ENCODE measurements at regions not wholly inside any gene's neighbourhood (a gene's known extent, or its start where the extent isn't known, plus 50 kb on each side); places are given as distances from the start of the nearest gene placed in this dataset. TPM values are rescaled to one million over a fixed set of nuclear protein-coding genes. Genes with fewer than 3 reads are reported as not detected.

DNA sequence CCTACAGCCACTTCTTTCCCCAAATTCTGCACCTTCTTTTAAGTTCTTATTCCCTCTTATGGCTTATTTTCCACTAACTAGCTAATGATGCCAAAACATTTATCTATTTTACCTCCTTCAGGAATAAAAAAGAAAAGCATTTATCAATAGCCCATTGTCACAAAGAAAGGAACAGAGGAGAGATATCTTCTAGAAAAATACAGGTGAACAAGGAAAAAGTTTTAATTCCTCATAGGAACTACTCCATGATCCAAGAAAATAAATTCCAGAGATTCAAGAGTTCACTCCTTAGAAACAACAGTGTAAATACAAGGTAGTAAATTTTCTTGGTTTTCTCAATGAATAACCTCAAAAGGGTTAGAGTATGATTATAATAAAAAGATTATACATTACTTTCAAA, 52.6 kb upstream of the TOP3B start:
- no peak overlapping the region for H3K4me3 ChIP-seq (ENCODE audit: low read depth, low read length)
- TF ChIP-seq, protein P1, sequence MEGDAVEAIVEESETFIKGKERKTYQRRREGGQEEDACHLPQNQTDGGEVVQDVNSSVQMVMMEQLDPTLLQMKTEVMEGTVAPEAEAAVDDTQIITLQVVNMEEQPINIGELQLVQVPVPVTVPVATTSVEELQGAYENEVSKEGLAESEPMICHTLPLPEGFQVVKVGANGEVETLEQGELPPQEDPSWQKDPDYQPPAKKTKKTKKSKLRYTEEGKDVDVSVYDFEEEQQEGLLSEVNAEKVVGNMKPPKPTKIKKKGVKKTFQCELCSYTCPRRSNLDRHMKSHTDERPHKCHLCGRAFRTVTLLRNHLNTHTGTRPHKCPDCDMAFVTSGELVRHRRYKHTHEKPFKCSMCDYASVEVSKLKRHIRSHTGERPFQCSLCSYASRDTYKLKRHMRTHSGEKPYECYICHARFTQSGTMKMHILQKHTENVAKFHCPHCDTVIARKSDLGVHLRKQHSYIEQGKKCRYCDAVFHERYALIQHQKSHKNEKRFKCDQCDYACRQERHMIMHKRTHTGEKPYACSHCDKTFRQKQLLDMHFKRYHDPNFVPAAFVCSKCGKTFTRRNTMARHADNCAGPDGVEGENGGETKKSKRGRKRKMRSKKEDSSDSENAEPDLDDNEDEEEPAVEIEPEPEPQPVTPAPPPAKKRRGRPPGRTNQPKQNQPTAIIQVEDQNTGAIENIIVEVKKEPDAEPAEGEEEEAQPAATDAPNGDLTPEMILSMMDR (IDR thresholded peaks at IDR 0.05; ENCODE audit: insufficient read depth, low read length) = no peak
- DNase-seq (ENCODE audit: low read depth) = no peak

DNA sequence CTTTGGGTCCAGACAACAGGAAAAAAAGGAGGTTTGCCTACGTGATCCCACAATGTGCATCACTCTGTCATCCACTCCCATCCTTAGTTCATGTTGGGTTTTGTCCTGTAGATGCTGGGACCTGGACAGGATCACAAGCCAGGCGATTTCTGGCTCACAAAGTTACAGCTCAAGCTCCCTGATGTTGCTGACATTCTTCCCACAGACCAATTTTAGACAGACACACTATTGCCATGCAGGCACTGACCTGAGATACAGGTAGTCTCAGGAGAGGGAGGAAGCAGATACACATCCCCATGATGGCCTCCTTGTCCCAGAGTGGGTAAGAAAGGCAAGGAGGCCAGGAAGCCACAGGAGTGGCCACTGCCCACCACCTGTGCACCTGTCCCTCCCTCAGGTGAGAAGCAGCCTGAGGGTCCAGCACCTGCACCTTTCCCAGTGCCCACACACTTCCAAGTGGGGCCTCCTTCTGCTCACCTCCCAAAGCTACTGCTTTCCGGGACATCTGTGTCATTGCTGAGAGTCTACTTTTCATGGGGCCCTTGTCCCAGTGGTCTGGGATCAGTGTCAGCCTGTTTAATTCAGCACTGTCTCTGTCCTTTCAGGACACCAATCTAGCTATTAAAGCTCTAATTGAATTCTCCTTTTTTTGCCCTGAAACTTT, 52.0 kb upstream of the TOP3B start:
- DNase-seq (ENCODE audit: low read depth) = no peak
- TF ChIP-seq, protein P1 (IDR thresholded peaks at IDR 0.05; ENCODE audit: insufficient read depth, low read length) = no peak
- H3K4me3 ChIP-seq (ENCODE audit: low read depth, low read length) = no peak overlapping the region

DNA sequence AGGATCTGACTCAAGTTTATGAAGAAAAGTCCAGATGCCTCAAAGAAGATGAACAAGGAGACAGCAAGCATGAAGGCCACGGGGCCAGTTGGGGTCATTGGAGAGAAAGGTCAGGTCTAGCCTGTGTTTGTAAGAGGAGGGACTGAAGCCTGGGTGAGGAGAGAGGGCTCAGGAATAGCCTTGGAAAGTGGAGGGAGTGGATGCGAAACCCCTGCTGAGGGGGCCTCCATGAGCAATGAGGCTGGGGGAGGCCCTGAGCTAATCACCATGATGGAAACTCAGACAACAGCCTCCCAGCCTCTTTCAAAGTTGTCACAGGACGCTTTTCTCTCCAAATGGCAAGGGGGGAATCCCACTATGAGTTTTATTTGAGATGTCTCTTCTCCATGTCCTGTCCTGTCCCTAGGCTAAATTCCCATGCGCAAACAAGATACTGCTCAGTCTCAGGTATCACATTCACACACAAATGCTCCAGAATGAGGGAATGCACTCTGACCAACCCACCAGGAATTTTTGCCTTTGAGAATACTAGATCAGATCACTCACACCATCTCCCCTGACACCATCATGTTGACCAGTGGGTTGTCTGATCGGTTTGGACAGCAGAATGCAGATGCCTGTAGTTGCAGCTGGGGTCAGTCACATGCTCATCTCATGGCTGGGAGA, 51.3 kb upstream of the TOP3B start:
- TF ChIP-seq, protein P1 (IDR thresholded peaks at IDR 0.05; ENCODE audit: insufficient read depth, low read length) = no peak
- no peak for DNase-seq (ENCODE audit: low read depth)
- H3K4me3 ChIP-seq (ENCODE audit: low read depth, low read length) = no peak overlapping the region

DNA sequence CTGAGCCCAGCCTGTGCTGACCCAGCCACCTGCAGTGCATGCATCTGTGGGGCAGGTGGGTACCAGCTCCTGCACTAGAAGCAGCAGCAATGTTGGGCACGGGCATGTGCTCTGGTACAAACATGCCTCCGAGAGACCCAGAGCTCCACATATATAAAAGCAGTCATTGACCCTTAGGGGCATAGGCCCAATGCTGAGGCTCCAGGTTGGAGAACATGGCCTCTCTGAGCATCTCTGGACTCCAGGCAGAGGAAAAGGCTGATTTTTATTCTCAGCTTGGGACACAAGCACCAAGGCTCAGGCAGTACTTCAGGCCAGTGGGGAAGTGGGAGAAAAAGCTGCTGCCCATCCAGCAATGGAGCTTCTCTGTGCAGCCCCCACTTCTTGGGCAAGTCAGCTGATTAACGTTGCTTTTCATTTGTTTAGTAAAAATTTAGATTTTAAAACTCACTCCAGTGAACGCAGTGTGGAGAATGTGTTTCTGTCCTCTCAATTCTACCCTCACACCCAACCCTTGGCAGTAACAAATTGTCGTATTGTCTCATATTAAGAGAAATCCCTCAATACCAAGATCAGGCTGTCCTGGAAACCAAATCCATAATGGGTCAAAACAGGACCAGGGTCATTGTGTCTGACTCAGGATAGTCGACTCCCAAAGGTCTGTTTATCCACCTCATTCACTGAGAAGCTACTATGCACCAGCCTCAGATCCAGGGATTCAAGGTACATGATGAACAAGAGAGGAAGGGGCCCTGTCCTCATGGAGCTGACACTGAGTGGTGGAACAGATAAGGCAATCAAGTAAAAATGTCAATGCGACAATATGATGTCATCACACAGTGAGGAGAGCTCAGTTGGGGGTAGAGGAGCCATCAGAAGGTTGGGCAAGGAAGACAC, 50.6 kb upstream of the TOP3B start:
- no peak for DNase-seq (ENCODE audit: low read depth)
- no peak overlapping the region for H3K4me3 ChIP-seq (ENCODE audit: low read depth, low read length)
- TF ChIP-seq, protein P1 (IDR thresholded peaks at IDR 0.05; ENCODE audit: insufficient read depth, low read length) = no peak

DNA sequence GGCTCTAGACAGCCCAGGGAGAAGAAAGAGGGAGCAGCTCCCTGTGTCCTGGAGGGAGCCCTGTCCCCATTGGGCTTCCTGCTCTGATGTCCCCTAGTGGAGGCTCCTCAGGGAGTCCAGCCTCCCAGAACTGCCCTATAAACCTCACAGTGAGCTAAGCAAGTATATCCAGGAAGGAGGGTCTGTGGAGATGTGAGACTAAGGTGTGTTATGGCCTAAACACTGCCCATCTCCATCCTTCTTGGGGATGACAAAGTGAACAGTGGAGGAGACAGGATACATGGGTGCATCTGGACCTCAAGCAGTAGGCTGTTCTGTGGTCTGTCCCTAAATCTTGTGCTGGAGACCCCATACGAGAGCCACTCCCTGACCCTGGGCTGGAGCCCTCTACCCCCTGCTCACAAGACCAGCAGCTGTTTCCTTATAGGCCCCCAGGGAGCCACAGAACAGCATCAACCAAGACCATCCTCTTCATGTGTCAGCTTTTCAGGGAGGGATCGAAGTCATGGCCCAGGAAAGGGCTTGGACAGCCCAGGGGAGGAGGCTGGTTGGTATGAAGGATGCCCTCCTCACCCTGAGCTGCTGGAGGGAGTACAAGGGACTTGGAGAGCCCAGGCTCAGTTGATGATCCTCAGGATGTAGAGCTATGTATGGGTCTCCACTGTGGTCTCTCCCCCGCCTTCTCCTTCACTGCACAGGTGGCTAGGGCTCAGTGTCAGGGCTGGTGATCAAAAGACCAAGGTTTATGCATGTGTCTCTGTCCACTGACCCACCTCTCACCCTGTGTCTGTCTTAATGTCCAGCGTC, 49.7 kb upstream of the TOP3B start:
- H3K4me3 ChIP-seq (ENCODE audit: low read depth, low read length) = no peak overlapping the region
- no peak for DNase-seq (ENCODE audit: low read depth)
- TF ChIP-seq, protein P1 (IDR thresholded peaks at IDR 0.05; ENCODE audit: insufficient read depth, low read length) = no peak

Small RNAs in the stretch of these regions (small RNA-seq; reads per million reads assigned to genes)
- gene AC245452.3 (not detected), gene AC245517.3 (not detected), gene AC245517.5 (not detected), gene IGLVIV-59 (not detected)
